Calu3 (cell line): ENCODE measurements at regions not wholly inside any gene's neighbourhood (a gene's known extent, or its start where the extent isn't known, plus 50 kb on each side); places are given as distances from the start of the nearest gene placed in this dataset.

Experiments
- BruUV-seq: library from RNA; stranded (reverse); fragments of 400-500 nt; replicated peaks from 2 replicates; lab custom pipeline; 2021; lab: Mats Ljungman, UMichigan
- CTCF ChIA-PET: fragments of 300-600 bp; sonication (Branson Sonifier 250); formaldehyde crosslinking; loops from one replicate; lab custom pipeline; 2022; ENCODE audit warnings: antibody characterized with exemption; lab: Charles Lee
- DNase-seq: peaks from one replicate; pipeline ENCODE4 v3.0.0; 2022
- H3K27ac Mint-ChIP-seq: one replicate; pipeline ENCODE4 v1.8.0; 2022; ENCODE audit warnings: mixed read lengths; ENCODE audit not compliant: unreplicated experiment
- H3K27me3 Mint-ChIP-seq: one replicate; pipeline ENCODE4 v1.8.0; 2022; ENCODE audit warnings: mixed read lengths; ENCODE audit not compliant: unreplicated experiment
- H3K36me3 Mint-ChIP-seq: one replicate; pipeline ENCODE4 v1.8.0; 2022; ENCODE audit warnings: mild to moderate bottlenecking, moderate library complexity, mixed read lengths; ENCODE audit not compliant: insufficient read depth, unreplicated experiment
- H3K4me1 Mint-ChIP-seq: one replicate; pipeline ENCODE4 v1.8.0; 2022; ENCODE audit warnings: mild to moderate bottlenecking, low read depth, mixed read lengths; ENCODE audit not compliant: unreplicated experiment
- H3K4me3 Mint-ChIP-seq: one replicate; pipeline ENCODE4 v1.8.0; 2022; ENCODE audit warnings: mild to moderate bottlenecking, low read depth, moderate library complexity, mixed read lengths; ENCODE audit not compliant: unreplicated experiment
- H3K9me3 Mint-ChIP-seq: one replicate; pipeline ENCODE4 v1.8.0; 2022; ENCODE audit warnings: low read depth, mixed read lengths; ENCODE audit not compliant: unreplicated experiment
- intact Hi-C: fragments of 100-400 bp; cut with micrococcal nuclease; formaldehyde crosslinking; loops from one replicate; pipeline ENCODE4 v1.10.0; 2022; ENCODE audit not compliant: unreplicated experiment
- TF ChIP-seq, protein P1 (sequence below): fragments of 200-600 bp; IDR thresholded peaks from one replicate; pipeline ENCODE4 v1.8.0; 2022; ENCODE audit warnings: antibody characterized with exemption; ENCODE audit not compliant: unreplicated experiment

DNA sequence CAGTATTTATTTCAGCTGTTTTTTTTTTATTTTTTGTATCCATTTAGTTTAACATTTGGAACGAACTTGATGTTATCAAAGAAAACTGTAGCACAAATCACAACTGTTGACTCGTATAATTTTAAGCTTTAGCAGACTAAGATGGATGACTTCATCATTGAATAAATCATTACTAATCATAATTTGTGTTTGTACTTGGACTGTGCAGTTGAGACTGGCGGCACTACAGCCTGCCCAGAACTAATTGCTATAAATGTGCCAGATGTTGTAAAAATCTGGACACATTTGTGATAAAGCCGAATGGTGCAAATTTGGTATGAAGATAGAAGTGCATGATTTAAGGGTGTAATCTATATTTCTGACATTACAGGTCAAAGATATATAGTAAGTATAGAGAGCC, 897.7 kb upstream of the CDH8 start:
- TF ChIP-seq, protein P1, sequence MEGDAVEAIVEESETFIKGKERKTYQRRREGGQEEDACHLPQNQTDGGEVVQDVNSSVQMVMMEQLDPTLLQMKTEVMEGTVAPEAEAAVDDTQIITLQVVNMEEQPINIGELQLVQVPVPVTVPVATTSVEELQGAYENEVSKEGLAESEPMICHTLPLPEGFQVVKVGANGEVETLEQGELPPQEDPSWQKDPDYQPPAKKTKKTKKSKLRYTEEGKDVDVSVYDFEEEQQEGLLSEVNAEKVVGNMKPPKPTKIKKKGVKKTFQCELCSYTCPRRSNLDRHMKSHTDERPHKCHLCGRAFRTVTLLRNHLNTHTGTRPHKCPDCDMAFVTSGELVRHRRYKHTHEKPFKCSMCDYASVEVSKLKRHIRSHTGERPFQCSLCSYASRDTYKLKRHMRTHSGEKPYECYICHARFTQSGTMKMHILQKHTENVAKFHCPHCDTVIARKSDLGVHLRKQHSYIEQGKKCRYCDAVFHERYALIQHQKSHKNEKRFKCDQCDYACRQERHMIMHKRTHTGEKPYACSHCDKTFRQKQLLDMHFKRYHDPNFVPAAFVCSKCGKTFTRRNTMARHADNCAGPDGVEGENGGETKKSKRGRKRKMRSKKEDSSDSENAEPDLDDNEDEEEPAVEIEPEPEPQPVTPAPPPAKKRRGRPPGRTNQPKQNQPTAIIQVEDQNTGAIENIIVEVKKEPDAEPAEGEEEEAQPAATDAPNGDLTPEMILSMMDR: no peak
- no peak overlapping the region for H3K27ac Mint-ChIP-seq
- CTCF ChIA-PET: no interaction called here
- H3K9me3 Mint-ChIP-seq: peaks cover 3% of the 10 kb centered on the region
- BruUV-seq: no TSS peak
- H3K36me3 Mint-ChIP-seq: no peaks in the 10 kb centered on the region
- H3K4me1 Mint-ChIP-seq: no peaks in the 10 kb centered on the region
- no peak for DNase-seq
- H3K4me3 Mint-ChIP-seq: no peak overlapping the region
- intact Hi-C loops: no loop called here
- H3K27me3 Mint-ChIP-seq: no peaks in the 10 kb centered on the region

DNA sequence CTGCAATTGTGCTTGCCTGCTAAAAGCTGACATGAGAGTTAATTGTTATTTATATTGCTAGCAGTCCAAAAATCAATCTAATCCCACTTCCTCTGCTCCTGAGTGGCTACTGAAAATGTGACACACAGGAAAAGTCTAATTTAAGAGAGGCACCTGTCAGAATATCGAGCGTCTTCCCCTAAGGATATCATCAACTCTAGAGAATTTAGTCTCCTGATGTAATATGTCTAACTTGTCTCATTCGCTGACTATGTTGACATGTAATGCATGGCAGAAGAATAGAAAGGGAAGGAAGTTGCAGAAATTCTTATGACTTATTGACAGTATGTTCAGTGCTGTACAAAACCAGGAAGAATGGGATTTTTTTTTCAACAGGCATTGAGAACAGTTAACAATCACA, 893.4 kb upstream of the CDH8 start:
- Mint-ChIP-seq H3K27ac (no peak overlapping the region), H3K9me3 (peaks cover 4% of the 10 kb centered on the region), H3K4me3 (no peak overlapping the region), H3K4me1 (no peaks in the 10 kb centered on the region), H3K36me3 (no peaks in the 10 kb centered on the region), H3K27me3 (no peaks in the 10 kb centered on the region)
- no peak for DNase-seq
- no TSS peak for BruUV-seq
- CTCF ChIA-PET: no interaction called here
- TF ChIP-seq, protein P1: no peak
- intact Hi-C loops: no loop called here

DNA sequence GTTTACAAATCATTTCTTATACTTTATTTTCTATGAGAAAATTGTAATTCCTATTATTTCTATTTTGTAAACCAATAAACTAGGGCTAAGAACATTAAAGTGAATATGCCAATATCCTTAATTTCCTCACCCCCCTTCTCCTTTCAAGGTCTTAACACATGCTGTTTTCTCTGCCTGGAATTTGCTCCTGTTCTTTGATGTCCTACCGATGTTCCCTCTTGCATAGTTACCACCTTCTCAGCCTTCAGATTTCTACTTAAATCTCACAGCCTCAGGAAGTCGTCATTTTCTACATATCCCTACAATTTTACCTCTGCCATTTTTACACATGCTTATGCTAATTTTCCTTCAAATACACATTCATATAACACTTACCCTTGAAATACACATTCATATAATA, 890.9 kb upstream of the CDH8 start:
- TF ChIP-seq, protein P1: no peak
- H3K9me3 Mint-ChIP-seq: peaks cover 12% of the 10 kb centered on the region
- no TSS peak for BruUV-seq
- intact Hi-C loops: no loop called here
- no peak overlapping the region for H3K27ac Mint-ChIP-seq
- no peaks in the 10 kb centered on the region for H3K36me3 Mint-ChIP-seq
- no peak for DNase-seq
- CTCF ChIA-PET: no interaction called here
- H3K4me3 Mint-ChIP-seq: no peak overlapping the region
- no peaks in the 10 kb centered on the region for H3K27me3 Mint-ChIP-seq
- H3K4me1 Mint-ChIP-seq: no peaks in the 10 kb centered on the region

DNA sequence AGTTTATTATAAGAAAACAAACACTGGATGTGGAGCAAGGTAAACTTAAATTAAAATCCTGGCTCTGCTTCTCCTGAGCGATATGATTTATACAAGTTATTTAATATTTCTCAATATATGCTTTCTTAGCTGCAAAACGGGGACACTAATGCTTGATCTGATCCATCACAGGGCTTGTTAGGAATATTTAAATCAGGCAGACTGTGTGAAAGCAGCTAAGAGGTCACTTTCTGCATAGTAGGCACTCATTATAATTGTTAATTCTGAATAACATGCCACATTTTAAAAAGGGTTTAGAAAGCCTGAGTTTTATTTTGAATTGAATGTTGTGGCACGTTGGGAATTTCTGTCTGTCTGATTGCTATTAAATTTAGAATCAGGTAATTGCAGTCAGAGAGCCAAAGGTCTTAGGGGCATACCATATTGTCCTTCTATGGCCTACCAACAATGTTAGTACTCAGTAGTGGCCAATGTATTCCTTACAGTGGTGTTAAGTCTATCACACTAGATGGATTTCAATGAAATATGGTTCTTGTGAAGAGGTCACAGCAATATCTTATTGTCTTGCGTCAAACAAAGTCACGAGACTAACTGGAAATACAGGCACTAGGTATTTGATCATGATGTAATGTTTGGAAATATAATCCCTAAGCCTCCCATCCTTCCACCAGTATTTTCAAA, 890.0 kb upstream of the CDH8 start:
- H3K27me3 Mint-ChIP-seq: no peaks in the 10 kb centered on the region
- no peaks in the 10 kb centered on the region for H3K4me1 Mint-ChIP-seq
- CTCF ChIA-PET: no interaction called here
- no peak overlapping the region for H3K4me3 Mint-ChIP-seq
- no peaks in the 10 kb centered on the region for H3K36me3 Mint-ChIP-seq
- H3K27ac Mint-ChIP-seq: no peak overlapping the region
- BruUV-seq: no TSS peak
- peaks cover 12% of the 10 kb centered on the region for H3K9me3 Mint-ChIP-seq
- no peak for DNase-seq
- TF ChIP-seq, protein P1: no peak
- intact Hi-C loops: no loop called here
